NB4 (cell line): ENCODE measurements at regions not wholly inside any gene's neighbourhood (a gene's known extent, or its start where the extent isn't known, plus 50 kb on each side); places are given as distances from the start of the nearest gene placed in this dataset.

Experiments used
- CTCF ChIP-seq: IDR thresholded peaks from one replicate; pipeline ENCODE4 v1.5.1; 2012; ENCODE audit warnings: low read depth, low read length
- MYC ChIP-seq: IDR thresholded peaks from 2 replicates; pipeline ENCODE4 v1.6.1; 2011; ENCODE audit warnings: low read depth, low read length
- POLR2A ChIP-seq: IDR thresholded peaks from 2 replicates; pipeline ENCODE4 v1.6.1; 2011; ENCODE audit warnings: mild to moderate bottlenecking; ENCODE audit not compliant: insufficient read length; ENCODE audit errors: extremely low read depth
- TF ChIP-seq, protein P1 (sequence below): IDR thresholded peaks from 2 replicates; pipeline ENCODE4 v1.6.1; 2011; ENCODE audit warnings: low read depth, low read length

GRCh38 chr3:164550857-164551256 lies 527.4 kb downstream of the SI start:
- TF ChIP-seq POLR2A (no peak), CTCF (no peak), MYC (no peak)
- TF ChIP-seq, protein P1, sequence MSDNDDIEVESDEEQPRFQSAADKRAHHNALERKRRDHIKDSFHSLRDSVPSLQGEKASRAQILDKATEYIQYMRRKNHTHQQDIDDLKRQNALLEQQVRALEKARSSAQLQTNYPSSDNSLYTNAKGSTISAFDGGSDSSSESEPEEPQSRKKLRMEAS: no peak
